ENCODE measurements at regions not wholly inside any gene's neighbourhood (a gene's known extent, or its start where the extent isn't known, plus 50 kb on each side); places are given as distances from the start of the nearest gene placed in this dataset.

DNA sequence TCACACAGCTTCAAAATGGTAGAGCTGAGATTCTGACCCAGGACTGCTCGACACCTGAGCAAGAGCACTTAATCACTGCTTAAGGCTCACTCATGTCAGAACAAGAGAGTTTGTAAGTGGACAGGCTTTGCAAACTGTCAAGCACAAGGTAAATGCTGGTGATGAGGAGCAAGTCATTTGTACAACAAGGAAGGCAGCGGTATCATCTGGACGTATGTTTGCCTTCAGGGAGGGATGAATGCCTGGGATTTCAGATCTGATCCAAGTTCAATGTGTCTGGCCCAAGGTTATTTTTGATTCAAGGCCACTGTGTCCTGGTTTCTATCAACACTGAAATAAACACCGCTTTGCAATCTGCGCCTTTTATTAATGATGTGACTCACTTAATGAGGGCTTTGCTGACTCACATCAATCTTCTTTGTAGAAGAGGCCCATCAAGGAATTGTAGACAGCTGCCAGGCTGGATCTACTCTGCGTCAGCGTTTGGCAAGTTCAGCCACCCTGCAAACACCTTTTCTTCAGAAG lies 174.4 kb upstream of the HS3ST3A1 start:
- no peaks in the 10 kb centered on the region for H3K9me3 Mint-ChIP-seq (ENCODE audit: unreplicated experiment)
- TF ChIP-seq, protein P1, sequence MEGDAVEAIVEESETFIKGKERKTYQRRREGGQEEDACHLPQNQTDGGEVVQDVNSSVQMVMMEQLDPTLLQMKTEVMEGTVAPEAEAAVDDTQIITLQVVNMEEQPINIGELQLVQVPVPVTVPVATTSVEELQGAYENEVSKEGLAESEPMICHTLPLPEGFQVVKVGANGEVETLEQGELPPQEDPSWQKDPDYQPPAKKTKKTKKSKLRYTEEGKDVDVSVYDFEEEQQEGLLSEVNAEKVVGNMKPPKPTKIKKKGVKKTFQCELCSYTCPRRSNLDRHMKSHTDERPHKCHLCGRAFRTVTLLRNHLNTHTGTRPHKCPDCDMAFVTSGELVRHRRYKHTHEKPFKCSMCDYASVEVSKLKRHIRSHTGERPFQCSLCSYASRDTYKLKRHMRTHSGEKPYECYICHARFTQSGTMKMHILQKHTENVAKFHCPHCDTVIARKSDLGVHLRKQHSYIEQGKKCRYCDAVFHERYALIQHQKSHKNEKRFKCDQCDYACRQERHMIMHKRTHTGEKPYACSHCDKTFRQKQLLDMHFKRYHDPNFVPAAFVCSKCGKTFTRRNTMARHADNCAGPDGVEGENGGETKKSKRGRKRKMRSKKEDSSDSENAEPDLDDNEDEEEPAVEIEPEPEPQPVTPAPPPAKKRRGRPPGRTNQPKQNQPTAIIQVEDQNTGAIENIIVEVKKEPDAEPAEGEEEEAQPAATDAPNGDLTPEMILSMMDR (IDR thresholded peaks at IDR 0.05; ENCODE audit: unreplicated experiment), result no peak
- no peak overlapping the region for H3K4me3 Mint-ChIP-seq (ENCODE audit: unreplicated experiment)
- no peaks in the 10 kb centered on the region for H3K4me1 Mint-ChIP-seq (ENCODE audit: unreplicated experiment)
- no peak overlapping the region for H3K27ac Mint-ChIP-seq (ENCODE audit: unreplicated experiment)
- no peaks in the 10 kb centered on the region for H3K27me3 Mint-ChIP-seq (ENCODE audit: unreplicated experiment)
- no peaks in the 10 kb centered on the region for H3K36me3 Mint-ChIP-seq (ENCODE audit: low read depth, unreplicated experiment)
- DNase-seq (ENCODE audit: low spot score), result no peak

DNA sequence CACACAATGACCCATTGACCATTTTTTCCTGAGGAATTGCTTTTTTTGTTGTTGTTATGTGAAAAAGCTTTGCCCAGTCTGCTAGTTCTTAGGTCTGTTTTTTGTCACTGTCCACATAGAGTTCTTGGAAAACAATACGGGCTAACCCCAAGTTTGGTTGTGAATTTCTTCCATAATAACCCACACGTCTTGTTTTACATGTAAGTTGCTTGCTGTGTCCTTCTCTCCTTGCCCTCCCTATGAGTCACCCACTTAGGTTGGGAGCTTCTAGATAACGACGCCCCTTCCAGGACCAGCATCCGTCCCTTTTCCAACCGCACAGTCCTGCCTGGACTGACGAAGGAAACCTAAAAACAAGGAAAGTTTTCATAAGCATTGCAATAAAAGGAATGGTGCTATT lies 175.3 kb upstream of the HS3ST3A1 start:
- TF ChIP-seq, protein P1 (IDR thresholded peaks at IDR 0.05; ENCODE audit: unreplicated experiment), result no peak
- H3K4me1 Mint-ChIP-seq (ENCODE audit: unreplicated experiment), result no peaks in the 10 kb centered on the region
- H3K36me3 Mint-ChIP-seq (ENCODE audit: low read depth, unreplicated experiment), result no peaks in the 10 kb centered on the region
- no peaks in the 10 kb centered on the region for H3K9me3 Mint-ChIP-seq (ENCODE audit: unreplicated experiment)
- DNase-seq (ENCODE audit: low spot score), result no peak
- H3K27ac Mint-ChIP-seq (ENCODE audit: unreplicated experiment), result no peak overlapping the region
- no peak overlapping the region for H3K4me3 Mint-ChIP-seq (ENCODE audit: unreplicated experiment)
- H3K27me3 Mint-ChIP-seq (ENCODE audit: unreplicated experiment), result no peaks in the 10 kb centered on the region

DNA sequence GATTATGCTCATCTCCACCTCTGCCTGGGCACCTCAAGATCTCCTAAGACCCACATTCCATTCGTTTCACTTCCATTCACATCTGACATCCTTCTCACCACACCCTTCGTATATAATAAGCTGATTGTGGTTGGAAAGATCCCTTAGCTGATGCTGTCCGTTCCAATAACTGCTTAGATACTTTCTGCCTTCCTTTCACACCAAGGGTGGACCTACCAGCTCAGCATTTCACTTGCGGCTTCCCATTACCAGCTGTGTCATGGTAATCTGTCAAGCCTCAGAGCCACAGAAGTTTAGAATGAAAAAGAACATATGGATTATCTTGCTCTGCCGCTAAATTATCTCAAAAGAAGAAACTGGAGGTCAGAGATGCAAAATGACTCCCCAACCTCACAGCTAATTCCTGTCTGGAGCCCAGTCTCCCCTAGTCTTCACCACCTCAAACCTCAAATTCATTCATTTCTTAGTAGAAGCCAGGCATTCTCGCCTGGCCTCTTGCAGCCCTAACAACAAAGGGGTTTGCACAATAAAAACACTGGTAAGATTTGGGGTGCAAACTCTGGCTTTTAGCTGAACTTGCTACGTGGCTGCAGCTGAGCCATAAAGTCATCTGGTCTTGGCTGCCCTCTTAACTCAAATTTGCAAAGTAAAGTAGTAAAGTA lies 182.8 kb upstream of the HS3ST3A1 start:
- TF ChIP-seq, protein P1 (IDR thresholded peaks at IDR 0.05; ENCODE audit: unreplicated experiment), result no peak
- DNase-seq (ENCODE audit: low spot score), result no peak
- Mint-ChIP-seq H3K9me3 (ENCODE audit: unreplicated experiment) (no peaks in the 10 kb centered on the region), H3K4me3 (ENCODE audit: unreplicated experiment) (no peak overlapping the region), H3K4me1 (ENCODE audit: unreplicated experiment) (peaks cover 21% of the 10 kb centered on the region), H3K36me3 (ENCODE audit: low read depth, unreplicated experiment) (no peaks in the 10 kb centered on the region), H3K27me3 (ENCODE audit: unreplicated experiment) (peaks cover 1% of the 10 kb centered on the region), H3K27ac (ENCODE audit: unreplicated experiment) (no peak overlapping the region)

DNA sequence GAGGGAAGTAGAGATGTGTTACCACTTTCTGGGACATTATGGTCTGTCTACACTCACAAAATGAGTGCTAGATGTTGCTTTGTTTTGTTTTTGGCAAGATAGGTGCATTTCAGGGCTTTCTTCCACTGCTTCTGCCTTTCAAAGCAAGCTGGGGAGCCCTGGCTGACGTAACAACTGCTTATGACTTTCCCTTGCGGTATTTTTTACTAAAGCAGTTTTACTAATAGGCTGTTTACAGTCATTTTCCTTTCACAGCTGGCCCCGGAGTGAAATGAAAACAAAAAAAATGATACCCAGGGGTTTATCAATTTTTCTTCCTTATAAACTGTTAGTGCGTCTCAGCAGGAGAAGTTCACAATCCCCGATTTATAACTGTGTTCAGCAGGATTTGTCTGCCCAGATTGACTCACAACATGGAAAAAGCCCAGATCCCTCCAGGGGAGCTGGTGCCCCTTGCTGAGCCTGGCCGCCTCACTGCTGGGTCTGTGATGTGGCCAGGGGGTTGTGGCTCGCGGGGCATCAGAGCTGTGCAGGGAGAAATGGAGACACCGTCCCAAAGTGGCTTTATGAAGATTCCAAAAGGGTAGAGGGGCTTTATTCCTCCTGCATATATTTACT lies 184.4 kb upstream of the HS3ST3A1 start:
- H3K4me1 Mint-ChIP-seq (ENCODE audit: unreplicated experiment), result peaks cover 21% of the 10 kb centered on the region
- H3K9me3 Mint-ChIP-seq (ENCODE audit: unreplicated experiment), result no peaks in the 10 kb centered on the region
- H3K27me3 Mint-ChIP-seq (ENCODE audit: unreplicated experiment), result peaks cover 1% of the 10 kb centered on the region
- TF ChIP-seq, protein P1 (IDR thresholded peaks at IDR 0.05; ENCODE audit: unreplicated experiment), result no peak
- H3K4me3 Mint-ChIP-seq (ENCODE audit: unreplicated experiment), result no peak overlapping the region
- no peaks in the 10 kb centered on the region for H3K36me3 Mint-ChIP-seq (ENCODE audit: low read depth, unreplicated experiment)
- no peak for DNase-seq (ENCODE audit: low spot score)
- H3K27ac Mint-ChIP-seq (ENCODE audit: unreplicated experiment), result no peak overlapping the region

DNA sequence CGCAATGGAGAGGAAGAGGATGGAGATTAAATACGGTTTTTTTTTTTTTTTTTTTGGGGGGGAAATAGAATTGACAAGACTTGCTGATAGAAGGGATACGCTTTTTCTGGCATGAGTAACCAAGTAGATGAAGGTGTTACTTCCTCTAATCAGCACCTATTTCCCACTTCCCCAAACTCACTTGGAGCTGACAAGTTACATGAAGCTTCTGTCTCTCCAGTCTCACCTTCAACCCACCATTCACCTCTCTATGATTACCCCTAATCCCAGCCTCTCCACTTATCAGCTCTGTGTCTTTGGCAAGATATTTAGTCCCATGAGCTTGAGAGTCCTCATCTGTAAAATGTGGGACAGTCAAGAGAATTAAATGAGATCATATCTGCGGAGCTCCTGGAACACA lies 185.9 kb upstream of the HS3ST3A1 start:
- H3K36me3 Mint-ChIP-seq (ENCODE audit: low read depth, unreplicated experiment), result no peaks in the 10 kb centered on the region
- no peak for DNase-seq (ENCODE audit: low spot score)
- H3K4me1 Mint-ChIP-seq (ENCODE audit: unreplicated experiment), result peaks cover 21% of the 10 kb centered on the region
- no peak overlapping the region for H3K4me3 Mint-ChIP-seq (ENCODE audit: unreplicated experiment)
- H3K27ac Mint-ChIP-seq (ENCODE audit: unreplicated experiment), result no peak overlapping the region
- TF ChIP-seq, protein P1 (IDR thresholded peaks at IDR 0.05; ENCODE audit: unreplicated experiment), result no peak
- no peaks in the 10 kb centered on the region for H3K9me3 Mint-ChIP-seq (ENCODE audit: unreplicated experiment)
- H3K27me3 Mint-ChIP-seq (ENCODE audit: unreplicated experiment), result peaks cover 1% of the 10 kb centered on the region
